ENCODE measurements at regions not wholly inside any gene's neighbourhood (a gene's known extent, or its start where the extent isn't known, plus 50 kb on each side); places are given as distances from the start of the nearest gene placed in this dataset.

- H3K9me3 ChIP-seq = no peaks in the 10 kb centered on the region
These were observed 139.1 kb upstream of the P2RY1 start for GRCh38 chr3:152695840-152696239.

GRCh38 chr3:152696962-152697361 is 138.0 kb upstream of the P2RY1 start:
- in situ Hi-C loops (cut with MboI; ENCODE audit: low pct_ligation_motif_present in 1 of 4, low pct_unique_long_range_greater_than_20kb in 1 of 4, low sequenced_read_pairs in 3 of 4) = no loop called here
- no peak for TF ChIP-seq EP300 (IDR thresholded peaks at IDR 0.05; ENCODE audit: low read depth)
- TF ChIP-seq POLR2AphosphoS5 (IDR thresholded peaks at IDR 0.05) = no peak
- TF ChIP-seq POLR2A (IDR thresholded peaks at IDR 0.05) = no peak
- no peak for TF ChIP-seq CTCF (IDR thresholded peaks at IDR 0.05)
- Histone ChIP-seq H3K4me3 (no peak overlapping the region), H3K27me3 (no peaks in the 10 kb centered on the region), H3K4me1 (no peaks in the 10 kb centered on the region), H3K9me3 (no peaks in the 10 kb centered on the region), H3K27ac (no peak overlapping the region), H3K36me3 (no peaks in the 10 kb centered on the region)
- intact Hi-C loops (cut with DNase I; ENCODE audit: low total_unique reads) = no loop called here
- no peak for DNase-seq

More at GRCh38 chr3:152695840-152696239, 139.1 kb upstream of the P2RY1 start:
- intact Hi-C loops (cut with DNase I; ENCODE audit: low total_unique reads) = no loop called here
- H3K27ac ChIP-seq = no peak overlapping the region
- no peaks in the 10 kb centered on the region for H3K4me1 ChIP-seq
- H3K4me3 ChIP-seq = no peak overlapping the region
- no peak for DNase-seq
- no peaks in the 10 kb centered on the region for H3K27me3 ChIP-seq
- in situ Hi-C loops (cut with MboI; ENCODE audit: low pct_ligation_motif_present in 1 of 4, low pct_unique_long_range_greater_than_20kb in 1 of 4, low sequenced_read_pairs in 3 of 4) = no loop called here
- no peaks in the 10 kb centered on the region for H3K36me3 ChIP-seq
- 33 to 54% methylated on average over 1 of the region's 1 CpG for WGBS, 2 donors (ENCODE audit: low coverage in 1 of 2)
- TF ChIP-seq EP300 (IDR thresholded peaks at IDR 0.05; ENCODE audit: low read depth) (no peak), POLR2AphosphoS5 (IDR thresholded peaks at IDR 0.05) (no peak), CTCF (IDR thresholded peaks at IDR 0.05) (no peak), POLR2A (IDR thresholded peaks at IDR 0.05) (no peak)

- Histone ChIP-seq H3K4me1 (no peaks in the 10 kb centered on the region), H3K9me3 (no peaks in the 10 kb centered on the region), H3K27me3 (no peaks in the 10 kb centered on the region), H3K4me3 (no peak overlapping the region), H3K27ac (no peak overlapping the region), H3K36me3 (no peaks in the 10 kb centered on the region)
- intact Hi-C loops (cut with DNase I; ENCODE audit: low total_unique reads) = no loop called here
- DNase-seq = no peak
- in situ Hi-C loops (cut with MboI; ENCODE audit: low pct_ligation_motif_present in 1 of 4, low pct_unique_long_range_greater_than_20kb in 1 of 4, low sequenced_read_pairs in 3 of 4) = no loop called here
- TF ChIP-seq POLR2A (IDR thresholded peaks at IDR 0.05) (no peak), CTCF (IDR thresholded peaks at IDR 0.05) (no peak), EP300 (IDR thresholded peaks at IDR 0.05; ENCODE audit: low read depth) (no peak), POLR2AphosphoS5 (IDR thresholded peaks at IDR 0.05) (no peak)
- WGBS, 2 donors (ENCODE audit: low coverage in 1 of 2) = 64 to 66% methylated on average over 3 of the region's 3 CpGs
These were observed 131.6 kb upstream of the P2RY1 start for GRCh38 chr3:152703245-152703890.

- TF ChIP-seq POLR2A (IDR thresholded peaks at IDR 0.05) (no peak), POLR2AphosphoS5 (IDR thresholded peaks at IDR 0.05) (no peak), EP300 (IDR thresholded peaks at IDR 0.05; ENCODE audit: low read depth) (no peak), CTCF (IDR thresholded peaks at IDR 0.05) (no peak)
- WGBS, 2 donors (ENCODE audit: low coverage in 1 of 2) = 49 to 56% methylated on average over 3 to 4 of the region's 4 CpGs
These were observed 127.8 kb upstream of the P2RY1 start for GRCh38 chr3:152706991-152707713.

More at GRCh38 chr3:152706991-152707713, 127.8 kb upstream of the P2RY1 start:
- no peak for DNase-seq
- H3K27ac ChIP-seq = no peak overlapping the region
- H3K9me3 ChIP-seq = no peaks in the 10 kb centered on the region
- no peaks in the 10 kb centered on the region for H3K27me3 ChIP-seq
- in situ Hi-C loops (cut with MboI; ENCODE audit: low pct_ligation_motif_present in 1 of 4, low pct_unique_long_range_greater_than_20kb in 1 of 4, low sequenced_read_pairs in 3 of 4) (no loop called here), intact Hi-C loops (cut with DNase I; ENCODE audit: low total_unique reads) (no loop called here)
- H3K36me3 ChIP-seq = no peaks in the 10 kb centered on the region
- no peak overlapping the region for H3K4me3 ChIP-seq
- no peaks in the 10 kb centered on the region for H3K4me1 ChIP-seq

Data from transverse colon (tissue), 4 donors.